ENCODE measurements at regions not wholly inside any gene's neighbourhood (a gene's known extent, or its start where the extent isn't known, plus 50 kb on each side); places are given as distances from the start of the nearest gene placed in this dataset.
"Not testable (repeated sequence)": the region's sequence is repeated elsewhere in the genome, so short reads cannot be mapped to it uniquely, and the experiment has no call there.

DNA sequence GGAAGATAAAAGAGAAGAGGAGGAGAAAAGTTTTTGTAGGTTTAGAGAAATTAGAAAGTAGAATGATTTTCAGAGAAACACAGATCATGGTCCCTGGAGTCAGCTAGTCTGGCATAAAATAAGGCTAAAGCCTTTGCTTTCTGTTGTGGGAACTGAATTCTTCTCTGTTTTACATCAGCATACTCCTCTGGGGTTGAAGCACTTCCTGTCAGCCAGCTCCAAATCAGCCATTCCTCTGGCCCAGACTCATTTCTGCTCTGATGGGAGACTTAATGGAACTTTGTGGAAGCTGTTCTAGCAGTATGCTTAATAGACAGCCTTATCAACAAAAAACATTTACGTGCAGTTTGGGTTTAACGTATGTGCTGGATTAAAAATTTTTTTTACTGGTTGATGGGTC, 143.2 kb downstream of the HMHB1 start:
- no peak for DNase-seq

DNA sequence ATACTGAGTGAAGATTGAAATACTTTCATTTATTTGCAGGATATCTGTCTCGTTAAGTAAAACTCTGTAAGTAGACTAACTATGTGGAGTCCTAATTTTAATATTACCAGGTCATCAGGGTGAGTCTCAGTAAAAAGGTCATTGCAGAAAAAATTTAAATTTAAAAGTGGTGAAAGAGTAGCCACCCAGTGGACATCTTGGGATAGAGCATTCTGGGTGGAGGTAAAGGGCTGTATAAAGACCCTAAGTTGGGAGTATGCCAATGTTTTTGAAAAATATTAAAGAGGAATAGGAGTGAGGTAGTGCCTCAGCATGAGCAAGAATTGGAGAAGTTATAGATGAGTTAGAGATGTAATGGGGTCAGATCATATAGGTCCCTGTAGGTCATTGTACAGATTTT, 145.5 kb downstream of the HMHB1 start:
- DNase-seq = no peak

DNA sequence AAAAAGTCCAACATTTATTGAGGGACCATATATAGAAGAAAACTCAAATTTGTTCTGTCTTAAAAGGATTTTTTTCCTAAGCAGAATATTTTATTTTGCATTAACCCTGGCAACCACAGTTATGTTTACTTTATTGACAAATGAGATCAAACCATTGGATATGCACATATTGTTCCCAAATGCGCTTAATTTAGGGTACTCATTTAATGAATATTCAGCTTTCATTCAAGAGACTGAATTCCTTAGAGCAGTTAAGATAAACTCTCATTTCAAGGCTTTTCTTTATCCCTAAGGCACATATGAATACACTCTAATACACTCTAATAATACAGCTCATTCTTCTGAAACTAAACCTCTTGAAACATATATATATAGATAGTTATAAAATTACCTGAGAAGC, 150.2 kb downstream of the HMHB1 start:
- no peak for DNase-seq

DNA sequence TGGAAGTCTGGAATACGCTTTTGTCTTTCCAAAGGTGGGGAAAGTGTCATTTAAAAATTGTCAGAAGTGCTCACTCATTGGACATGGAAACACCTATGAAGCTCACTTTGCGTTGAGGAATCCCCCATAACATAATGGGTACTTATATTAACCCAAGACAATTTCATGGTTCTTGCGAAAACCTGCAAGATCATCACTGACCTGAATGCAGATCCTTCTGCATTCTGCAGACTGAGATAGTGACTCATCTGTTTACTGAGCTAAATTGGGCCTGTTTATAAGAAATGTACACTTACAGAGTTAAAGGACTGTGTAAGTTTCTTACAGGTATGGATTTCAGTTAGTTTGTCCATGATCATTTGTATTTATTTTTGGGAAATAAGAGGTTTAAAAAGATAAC, 153.0 kb downstream of the HMHB1 start:
- DNase-seq = no peak

DNA sequence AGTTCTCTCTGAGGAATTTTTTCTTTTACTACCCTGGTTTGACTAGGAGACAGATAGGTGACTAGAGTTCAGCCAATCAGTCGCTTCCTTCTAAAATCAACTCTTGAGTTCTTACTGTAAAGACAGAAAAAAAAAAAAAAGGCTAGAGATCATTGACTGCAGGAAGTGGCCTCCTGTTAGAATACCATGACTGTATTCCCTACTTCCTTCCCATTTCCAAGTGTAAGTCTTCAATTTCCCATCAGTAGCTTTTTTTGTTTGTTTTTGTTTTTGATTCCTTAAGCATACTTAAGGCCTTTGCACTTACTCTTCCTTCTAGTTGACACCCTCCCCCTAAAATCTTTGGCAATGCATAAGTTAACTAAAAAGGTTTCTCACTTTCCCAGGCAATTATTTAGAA, 154.3 kb downstream of the HMHB1 start:
- DNase-seq = no peak

DNA sequence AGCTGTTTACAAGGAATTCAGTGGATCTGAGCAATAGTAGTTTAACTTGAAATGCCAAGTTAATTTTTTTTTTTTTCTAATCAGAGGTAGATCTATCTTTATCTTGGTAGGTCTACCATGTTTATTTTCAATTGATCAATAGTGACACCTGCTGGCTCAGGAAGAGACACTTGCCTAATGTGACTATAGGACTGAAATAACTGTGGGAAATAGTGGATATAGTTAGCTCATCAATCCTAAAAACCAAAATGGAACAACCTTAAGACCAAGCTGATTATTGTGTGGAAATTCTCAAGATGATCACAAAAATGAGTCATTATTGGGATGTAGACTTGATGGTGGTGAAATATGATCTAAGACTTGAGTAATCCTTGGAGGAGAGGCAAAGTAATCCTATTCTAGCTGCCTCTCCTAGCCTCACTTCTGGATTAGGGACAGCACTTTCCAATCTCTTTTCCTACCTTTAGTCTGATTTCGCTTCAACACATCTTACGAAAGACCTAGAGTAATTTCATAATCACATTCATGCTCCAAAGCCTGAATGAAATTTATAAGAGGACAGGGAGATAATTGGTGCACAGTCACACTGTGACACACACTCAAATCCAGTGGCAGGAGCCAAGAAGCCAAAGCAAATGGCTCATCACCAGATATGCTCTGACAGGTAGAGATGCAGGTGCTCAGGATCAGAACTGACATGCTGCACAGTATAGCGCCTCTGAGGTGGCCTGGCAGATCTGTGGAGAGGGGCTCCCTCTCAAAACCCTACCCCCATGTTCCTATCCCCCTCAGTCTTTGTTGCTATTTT, 156.3 kb downstream of the HMHB1 start:
- peak; percentile 3 to 30 for DNase-seq

DNA sequence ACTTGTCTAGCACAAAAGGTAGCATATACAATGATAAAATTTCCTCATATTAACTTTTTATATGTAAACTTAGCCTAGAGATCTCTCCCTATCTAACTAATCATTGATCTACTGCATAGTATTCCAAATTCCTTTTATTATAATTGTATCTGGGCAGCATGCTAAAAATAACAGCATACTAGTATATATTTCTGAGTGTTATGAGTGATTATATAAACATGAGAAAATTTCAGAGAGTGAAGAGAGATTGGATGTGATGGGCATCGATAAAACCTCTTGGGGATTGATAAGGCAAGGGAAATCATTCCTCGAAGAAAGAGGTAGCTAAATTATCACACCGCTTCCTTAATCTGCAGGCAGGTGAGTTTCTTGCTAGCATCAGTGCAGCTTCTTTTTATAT, 158.2 kb downstream of the HMHB1 start:
- no peak for DNase-seq

DNA sequence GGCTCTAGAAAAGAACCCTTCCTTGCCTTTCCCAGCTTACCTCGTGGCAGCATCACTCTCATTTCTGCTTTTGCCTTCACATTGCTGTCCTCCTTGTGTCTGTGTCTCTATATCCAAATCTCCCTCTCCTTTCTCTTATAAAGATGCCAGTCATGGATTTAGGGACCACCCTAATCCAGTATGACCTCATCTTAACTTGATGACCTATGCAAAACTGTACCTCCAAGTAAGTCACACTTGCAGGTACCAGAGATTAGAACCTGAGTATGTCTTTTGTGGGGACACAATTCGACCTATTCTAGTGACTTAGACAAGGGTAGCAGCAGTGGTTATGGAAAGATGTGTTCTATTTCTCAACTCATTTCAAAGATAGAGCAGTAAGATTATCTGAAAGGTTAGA, 160.1 kb downstream of the HMHB1 start:
- no peak for DNase-seq

DNA sequence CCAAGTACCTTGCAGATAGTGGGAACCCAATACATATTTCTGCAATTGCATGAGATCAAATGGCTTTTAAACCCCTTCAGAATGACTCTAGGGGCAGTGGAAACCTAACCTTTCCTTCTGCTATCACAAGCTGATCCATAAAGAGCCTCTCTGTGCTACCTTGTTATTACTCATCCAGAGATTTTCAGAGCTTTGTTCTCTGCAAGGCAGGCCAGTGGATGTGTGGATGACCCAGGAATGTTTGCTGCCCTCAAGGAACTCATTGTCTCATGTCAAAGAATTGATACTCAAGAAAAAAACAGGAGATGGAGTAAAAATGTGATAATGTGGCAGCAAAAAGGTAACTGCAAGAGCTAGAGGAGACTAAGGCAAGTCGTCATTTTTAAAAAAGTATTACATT, 164.1 kb downstream of the HMHB1 start:
- no peak for DNase-seq

DNA sequence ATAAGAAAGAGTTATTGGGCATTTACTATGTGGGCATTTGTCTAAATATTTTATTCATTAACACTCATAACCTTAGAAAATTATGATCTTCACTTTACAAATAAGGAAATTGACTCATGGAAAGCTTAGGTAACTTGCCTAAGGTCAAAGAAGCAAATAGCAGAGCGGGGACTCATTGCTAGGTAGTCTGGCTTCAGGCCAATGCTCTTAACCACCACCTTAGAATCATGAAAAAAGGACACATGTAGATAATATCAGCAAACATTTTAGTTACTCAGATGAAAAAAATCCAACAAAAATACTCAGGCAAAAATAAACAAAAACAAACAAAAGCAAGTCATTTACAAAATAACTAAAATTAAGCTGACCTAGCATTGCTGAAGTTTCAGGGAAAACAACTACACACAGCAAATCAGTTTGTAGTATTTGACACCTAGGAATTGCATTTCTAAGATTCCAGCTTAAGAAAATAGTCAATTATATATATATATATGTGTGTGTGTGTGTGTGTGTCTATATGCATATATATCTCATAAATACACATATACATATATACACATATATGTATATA, 166.0 kb downstream of the HMHB1 start:
- no peak for DNase-seq

DNA sequence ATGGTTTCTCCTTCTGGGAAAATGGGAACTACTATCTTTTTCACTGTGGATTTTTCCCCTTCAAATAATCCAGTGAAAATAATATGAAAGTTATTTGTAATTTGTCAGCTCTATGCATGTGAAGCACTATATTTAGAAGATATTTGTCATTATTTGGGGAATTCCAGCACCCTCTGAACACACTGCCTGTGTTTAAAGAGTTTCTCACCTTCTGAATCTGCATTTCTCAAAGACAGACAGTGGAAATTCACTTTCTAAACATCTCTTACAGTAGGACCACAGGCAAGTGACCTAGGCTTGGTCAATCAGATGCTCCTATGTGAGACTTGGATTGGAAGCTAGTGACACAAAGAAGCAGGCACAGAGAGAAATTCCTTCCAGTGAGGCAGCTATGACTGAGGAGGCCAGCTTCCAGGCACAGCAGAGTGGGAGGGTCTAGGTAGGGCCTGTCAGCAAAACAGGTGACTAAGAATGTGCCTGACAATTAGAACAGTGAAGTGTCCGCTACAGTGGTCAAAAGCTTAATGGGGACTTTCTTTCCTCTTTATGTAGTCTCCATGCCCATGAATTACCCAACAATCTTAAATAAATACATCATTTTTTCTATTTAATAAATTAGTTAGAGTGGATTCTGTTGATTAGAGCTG, 167.2 kb downstream of the HMHB1 start:
- DNase-seq = no peak

DNA sequence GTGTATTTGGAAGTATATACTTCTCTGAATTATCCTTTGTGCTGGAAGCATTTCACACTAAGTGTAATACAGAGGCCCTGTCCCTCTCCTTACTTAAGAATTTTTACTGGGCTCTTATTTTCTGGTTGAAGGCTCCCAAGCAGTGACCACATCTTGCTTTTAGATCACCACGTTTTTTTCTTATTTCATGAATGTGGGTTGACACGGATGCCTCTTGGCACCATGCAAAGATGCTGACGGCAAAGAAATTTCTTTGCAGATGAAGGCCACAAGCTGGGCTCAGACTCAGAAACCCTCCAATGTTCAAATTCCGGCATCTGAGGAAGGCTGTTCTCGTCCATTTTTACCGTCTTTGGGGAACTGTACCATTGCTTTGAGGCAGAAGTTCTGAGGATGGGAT, 168.5 kb downstream of the HMHB1 start:
- DNase-seq = no peak

DNA sequence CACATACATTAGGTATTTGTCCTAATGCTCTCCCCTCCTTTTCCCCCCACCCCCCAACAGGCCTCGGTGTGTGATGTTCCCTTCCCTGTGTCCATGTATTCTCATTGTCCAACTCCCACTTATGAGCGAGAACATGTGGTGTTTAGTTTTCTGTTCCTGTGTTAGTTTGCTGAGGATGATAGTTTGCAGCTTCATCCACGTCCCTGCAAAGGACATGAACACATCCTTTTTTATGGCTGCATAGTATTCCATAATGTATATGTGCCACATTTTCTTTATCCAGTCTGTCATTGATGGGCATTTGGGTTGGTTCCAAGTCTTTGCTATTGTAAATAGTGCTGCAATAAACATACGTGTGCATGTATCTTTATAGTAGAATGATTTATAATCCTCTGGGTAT, 171.0 kb downstream of the HMHB1 start:
- not testable (repeated sequence) for DNase-seq

DNA sequence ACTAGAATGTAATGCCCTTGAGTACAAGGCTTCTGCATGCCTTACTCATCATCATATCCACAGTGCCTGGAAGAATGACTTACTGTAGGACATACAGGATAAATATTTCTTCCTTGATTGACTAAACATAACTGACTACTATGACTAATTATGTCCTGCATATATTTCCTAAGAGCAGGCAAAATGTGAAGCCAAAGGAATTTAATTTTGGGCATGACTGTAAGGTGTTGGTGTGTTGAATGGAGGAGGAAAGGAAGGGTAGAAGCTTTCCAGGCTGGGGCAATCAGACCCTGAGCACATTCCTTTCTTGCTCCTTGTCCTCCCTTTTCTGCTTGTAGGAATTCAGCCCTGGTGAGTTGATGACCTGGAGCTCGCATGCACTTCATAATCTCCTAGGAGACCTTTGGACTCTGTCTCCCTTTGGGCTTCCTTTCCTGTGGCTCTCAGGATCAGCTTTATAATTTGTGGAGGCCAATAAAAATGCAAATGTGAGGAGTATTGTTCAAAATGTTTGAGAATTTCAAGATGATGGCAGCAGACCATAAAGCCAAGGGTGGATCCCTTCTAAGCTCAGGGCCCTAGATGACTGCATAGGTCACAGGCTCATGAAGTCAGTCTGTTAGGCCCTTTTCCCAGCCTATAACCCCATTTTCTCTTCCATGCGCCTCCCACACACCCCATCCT, 174.0 kb downstream of the HMHB1 start:
- no peak for DNase-seq

DNA sequence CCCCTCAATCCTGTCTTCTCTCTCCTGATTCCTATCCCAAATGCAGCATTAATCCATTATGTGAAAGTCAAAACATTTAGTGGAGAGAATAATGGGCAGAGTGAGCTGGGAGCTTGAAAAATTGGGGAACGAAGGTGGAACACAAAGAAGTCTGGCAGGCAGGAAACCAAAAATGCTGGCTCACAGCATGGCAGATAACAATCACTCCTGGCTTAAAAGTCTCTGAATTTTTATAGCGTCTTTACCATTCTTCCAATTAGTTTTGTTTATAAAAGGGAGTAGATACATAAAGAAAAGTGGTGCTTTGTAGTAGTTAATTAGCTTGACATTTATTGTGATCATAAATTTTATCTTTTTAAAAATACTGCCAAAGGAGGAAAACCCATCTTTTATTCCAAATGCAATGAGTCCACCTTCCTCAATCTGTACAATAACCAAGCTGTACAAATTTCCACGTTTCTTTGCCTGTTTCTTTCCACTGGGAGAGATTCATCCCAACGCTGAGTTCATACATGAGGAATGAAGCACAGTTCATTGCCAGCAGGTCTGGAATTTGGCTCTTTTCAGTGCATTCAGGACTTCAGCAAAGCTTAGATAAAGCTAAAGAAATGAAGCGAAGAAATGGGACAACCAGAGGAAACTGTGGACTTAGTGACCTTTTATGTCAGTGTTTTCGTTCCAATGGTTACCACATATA, 174.7 kb downstream of the HMHB1 start:
- DNase-seq = no peak

DNA sequence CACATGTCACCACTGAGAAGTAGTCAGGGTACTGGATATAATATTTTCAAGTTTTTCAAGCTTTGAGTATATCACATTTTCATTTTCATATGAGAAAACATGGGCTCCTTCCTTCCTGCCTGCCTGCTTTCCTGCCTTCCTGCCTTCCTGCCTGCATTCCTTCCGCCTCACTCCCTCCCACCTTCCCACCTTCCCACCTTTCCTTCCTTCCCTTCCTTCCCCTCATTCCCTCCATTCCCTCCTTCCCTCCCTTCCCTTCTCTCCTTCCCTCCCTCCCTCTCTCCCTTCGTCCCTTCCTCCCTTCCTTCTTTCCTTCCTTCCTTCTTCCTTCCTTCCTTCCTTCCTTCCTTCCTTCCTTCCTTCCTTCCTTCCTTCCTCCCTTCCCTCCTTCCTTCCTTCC, 175.3 kb downstream of the HMHB1 start:
- no peak for DNase-seq

DNA sequence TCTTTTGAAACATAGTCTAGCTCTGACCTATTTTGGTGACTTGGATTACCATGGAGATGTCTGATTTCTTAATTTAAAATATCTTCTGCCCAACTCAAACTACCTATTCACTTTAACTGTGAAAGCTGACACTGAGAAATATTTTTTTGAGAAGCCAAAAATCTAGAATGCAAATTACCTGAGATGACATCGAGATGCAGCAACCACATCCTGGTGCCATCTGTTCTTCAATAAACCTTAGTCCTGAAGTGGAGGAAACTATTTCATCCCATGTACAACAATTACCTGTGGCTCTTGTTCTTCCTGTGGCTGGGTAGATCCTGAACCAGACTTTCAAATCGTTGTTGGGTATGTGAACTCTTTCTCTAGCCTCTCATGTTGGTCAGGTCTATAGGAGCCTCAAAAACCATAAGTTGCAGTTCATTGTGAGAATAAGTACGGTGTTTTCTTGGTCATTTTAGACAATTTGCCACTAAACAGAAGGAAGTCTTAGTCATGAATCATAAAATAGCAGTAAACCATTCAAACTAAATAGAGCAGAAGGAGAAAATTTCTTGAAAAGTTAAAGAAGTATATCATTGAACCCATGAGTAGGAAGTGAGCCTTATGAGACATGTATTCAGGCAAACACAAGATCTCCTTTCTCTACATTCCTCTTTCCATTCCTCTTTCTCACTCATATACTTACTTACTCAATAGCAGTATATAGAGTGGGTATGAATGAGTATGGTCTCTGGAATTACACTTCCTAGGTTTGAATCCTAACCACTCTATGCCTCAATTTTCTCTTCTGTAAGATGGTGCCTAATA, 176.0 kb downstream of the HMHB1 start:
- no peak for DNase-seq

DNA sequence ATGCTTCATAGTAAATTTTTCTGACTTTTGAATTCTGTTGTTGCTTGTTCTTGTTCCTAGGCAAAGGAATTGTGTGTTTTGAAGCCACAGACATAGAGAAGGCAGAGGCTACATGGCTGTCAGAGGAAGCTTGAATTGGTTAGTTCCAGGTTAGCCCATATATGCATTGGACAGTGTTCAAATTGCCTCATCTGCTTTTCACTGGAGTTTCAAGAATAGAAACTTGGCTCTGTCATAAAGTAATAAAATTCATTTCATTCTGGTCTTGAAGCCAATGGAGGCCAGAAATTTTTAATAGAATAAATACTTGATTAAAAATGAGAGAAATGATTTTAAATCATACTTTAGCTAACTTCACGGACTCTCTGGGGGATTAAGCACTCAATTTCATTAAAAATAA, 178.0 kb downstream of the YIPF5 start:
- DNase-seq = no peak

DNA sequence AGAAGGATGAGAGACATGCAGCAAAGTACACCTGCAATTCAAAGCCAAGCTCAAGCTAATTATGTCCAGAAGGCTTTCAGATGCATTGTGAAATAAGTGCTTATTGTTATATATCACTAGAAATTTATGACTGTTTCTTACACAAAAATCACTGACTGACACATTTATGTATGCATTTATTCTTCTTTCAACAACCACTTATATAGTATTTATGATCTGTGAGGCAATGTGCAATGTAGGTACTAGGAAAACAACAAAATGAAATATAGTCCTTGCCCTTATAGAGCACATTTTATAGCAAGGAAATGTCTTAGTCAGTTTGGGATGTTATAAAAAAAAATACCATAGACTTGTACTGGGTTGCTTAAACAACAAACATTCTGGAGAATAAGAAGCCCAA, 167.6 kb downstream of the YIPF5 start:
- no peak for DNase-seq

DNA sequence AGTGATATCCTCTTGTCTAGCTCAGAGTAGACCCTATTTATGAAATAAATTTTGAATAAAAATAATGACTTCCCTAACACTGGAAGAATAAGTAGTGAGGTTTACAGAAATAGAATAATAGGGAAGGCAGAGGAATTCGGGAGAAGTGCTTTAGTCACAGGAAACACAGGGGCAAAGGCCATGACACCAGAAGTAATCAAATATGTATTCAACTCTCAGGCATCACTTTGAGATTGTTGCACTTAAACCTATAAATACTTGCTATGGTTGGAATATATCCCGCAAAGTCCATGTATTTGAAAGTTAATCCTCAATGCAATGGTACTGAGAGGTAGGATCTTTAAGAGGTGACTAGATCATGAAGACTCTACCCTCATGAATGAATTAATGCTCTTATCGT, 166.8 kb downstream of the YIPF5 start:
- no peak for DNase-seq

DNA sequence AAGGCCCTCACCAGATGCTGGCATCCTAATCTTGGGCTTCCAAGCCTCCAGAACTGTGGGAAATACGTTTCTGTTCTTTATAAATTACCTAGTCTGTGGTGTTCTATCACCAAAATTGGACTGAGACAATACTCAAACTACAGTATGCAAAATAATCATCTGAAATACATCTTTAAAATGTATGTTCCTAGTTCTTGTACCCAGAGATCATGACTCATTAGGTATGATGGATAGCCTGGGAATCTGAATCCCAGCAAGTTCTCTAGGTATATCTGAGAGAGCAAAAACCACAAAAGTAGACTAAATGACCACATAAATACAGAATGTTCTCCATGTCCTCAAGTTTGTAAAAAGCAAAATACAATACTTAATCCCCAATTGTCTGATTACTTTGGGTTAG, 166.3 kb downstream of the YIPF5 start:
- DNase-seq = no peak

DNA sequence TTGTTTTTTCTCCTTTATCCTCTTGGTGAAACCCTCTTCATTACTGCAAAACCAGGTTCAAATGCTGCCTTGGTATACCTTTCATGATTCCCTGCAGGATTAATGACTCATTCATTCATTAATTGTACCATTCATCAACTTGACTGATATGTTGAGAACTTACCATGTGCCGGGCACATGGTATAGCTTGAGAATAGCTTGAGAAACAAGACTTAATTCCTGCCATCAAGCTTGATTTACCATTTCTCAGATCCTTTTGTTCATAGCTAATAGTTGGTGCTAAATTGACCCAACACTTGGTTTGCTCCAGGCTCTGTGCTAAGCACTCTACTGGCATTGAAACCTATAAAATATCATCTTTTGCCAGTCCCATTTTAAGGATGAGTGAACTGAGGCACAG, 165.7 kb downstream of the YIPF5 start:
- DNase-seq = no peak
